ENCODE measurements at regions not wholly inside any gene's neighbourhood (a gene's known extent, or its start where the extent isn't known, plus 50 kb on each side); places are given as distances from the start of the nearest gene placed in this dataset.
A peak's percentile ranks its signal among the peaks of the same experiment; 100 is the strongest.

DNA sequence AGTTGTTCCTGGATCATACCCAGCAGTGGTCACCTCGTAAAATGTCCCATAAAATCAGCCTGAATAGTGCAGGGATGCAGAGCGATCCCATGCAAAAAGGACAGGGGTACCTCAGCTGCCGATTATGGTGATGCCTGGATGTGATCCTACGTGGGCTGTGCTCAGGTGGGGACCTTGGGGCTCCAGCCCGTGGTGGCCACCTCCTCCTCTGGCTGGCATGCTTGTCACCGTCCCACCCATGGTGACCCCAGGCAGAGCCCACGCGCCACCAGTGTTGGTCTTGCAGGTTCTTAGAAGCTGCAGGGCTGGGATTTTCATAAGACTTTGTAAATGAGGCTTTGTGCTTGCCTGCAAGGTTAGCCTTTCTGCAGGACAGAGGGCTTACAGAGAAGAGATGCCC, 97.2 kb downstream of the GLRX3 start:
- intact Hi-C loops (cut with DNase I) = no loop called here
- TF ChIP-seq, protein P1, sequence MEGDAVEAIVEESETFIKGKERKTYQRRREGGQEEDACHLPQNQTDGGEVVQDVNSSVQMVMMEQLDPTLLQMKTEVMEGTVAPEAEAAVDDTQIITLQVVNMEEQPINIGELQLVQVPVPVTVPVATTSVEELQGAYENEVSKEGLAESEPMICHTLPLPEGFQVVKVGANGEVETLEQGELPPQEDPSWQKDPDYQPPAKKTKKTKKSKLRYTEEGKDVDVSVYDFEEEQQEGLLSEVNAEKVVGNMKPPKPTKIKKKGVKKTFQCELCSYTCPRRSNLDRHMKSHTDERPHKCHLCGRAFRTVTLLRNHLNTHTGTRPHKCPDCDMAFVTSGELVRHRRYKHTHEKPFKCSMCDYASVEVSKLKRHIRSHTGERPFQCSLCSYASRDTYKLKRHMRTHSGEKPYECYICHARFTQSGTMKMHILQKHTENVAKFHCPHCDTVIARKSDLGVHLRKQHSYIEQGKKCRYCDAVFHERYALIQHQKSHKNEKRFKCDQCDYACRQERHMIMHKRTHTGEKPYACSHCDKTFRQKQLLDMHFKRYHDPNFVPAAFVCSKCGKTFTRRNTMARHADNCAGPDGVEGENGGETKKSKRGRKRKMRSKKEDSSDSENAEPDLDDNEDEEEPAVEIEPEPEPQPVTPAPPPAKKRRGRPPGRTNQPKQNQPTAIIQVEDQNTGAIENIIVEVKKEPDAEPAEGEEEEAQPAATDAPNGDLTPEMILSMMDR (IDR thresholded peaks at IDR 0.05) = no peak

DNA sequence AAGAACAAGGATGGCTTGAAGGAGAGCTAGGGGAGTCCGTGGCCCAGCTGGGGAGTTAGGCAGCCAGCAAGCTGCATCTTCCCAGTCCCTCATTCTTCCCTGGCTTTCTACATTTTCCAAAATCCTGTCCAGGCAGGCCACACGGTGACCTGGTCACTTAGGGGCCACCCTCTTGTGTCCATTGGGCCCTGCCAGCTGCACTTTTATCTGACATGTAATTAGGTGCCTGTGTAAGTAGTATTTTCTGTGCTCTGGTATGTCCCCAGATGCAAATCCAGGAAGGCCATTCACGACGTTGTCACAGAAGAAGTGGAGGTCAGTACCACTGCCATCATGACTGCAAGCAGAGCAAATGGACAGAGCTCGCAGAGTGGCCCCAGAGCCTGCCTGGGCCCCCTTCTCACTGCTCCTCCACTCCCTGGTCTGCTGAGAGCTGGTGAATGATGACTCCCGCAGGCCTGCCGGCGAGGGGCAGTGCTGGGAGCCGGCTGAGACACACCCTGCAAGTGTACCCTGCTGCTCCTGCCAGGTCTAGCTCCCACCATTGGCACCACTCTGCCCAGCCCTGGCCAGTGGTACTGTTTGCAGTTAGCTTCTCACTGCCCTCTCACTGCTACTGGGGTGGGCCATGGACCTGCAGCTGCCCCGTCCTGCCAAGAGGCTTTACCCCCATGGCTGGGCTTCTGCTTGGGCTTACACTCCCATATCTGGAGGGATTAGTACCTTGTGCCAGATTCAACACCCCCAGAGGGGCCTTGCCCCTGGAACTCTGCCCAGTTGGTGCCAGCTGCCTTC, 98.2 kb downstream of the GLRX3 start:
- peak in 1 of 2 donors; percentile 19 for DNase-seq (ENCODE audit: low spot score in 2 of 2)
- intact Hi-C loops (cut with DNase I) = no loop called here
- TF ChIP-seq, protein P1 (IDR thresholded peaks at IDR 0.05) = no peak

More for the DNA sequence above, 97.2 kb downstream of the GLRX3 start:
- Histone ChIP-seq H3K27ac (no peak overlapping the region), H3K4me1 (no peaks in the 10 kb centered on the region), H3K27me3 (no peaks in the 10 kb centered on the region), H3K9me3 (no peaks in the 10 kb centered on the region), H3K36me3 (no peaks in the 10 kb centered on the region), H3K4me3 (no peak overlapping the region)
- peak in 1 of 2 donors; percentile 9 for DNase-seq (ENCODE audit: low spot score in 2 of 2)

DNA sequence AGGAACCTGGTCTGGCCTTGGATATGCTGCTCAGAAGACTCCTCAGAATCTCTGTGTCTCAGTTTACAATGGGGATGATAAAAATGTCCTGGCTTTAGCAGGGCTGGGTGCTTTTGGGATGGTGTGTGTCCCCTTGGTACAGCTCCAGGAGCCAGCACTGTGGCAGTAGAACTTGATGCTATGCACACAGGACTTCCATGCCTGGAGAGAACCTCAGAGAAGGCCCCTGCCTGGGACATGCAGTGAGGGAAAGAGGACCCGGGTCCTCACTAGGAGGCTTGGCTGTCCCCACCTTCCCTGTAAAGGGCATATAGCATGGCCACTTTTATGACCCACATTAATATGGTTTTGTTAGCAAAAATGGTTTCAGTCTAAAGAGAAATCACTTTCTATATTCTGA, 100.5 kb downstream of the GLRX3 start:
- intact Hi-C loops (cut with DNase I) = no loop called here
- H3K4me3 ChIP-seq = no peak overlapping the region
- H3K36me3 ChIP-seq = no peaks in the 10 kb centered on the region
- no peaks in the 10 kb centered on the region for H3K4me1 ChIP-seq
- TF ChIP-seq, protein P1 (IDR thresholded peaks at IDR 0.05) = no peak
- DNase-seq (ENCODE audit: low spot score in 2 of 2) = peak in 1 of 2 donors; percentile 9
- peaks cover 0 to 10% of the 10 kb centered on the region in 2 donors for H3K9me3 ChIP-seq
- no peak overlapping the region for H3K27ac ChIP-seq
- no peaks in the 10 kb centered on the region for H3K27me3 ChIP-seq

More for the DNA sequence above, 98.2 kb downstream of the GLRX3 start:
- no peak overlapping the region for H3K4me3 ChIP-seq
- H3K27ac ChIP-seq = no peak overlapping the region
- no peaks in the 10 kb centered on the region for H3K36me3 ChIP-seq
- no peaks in the 10 kb centered on the region for H3K4me1 ChIP-seq
- no peaks in the 10 kb centered on the region for H3K9me3 ChIP-seq
- H3K27me3 ChIP-seq = no peaks in the 10 kb centered on the region

DNA sequence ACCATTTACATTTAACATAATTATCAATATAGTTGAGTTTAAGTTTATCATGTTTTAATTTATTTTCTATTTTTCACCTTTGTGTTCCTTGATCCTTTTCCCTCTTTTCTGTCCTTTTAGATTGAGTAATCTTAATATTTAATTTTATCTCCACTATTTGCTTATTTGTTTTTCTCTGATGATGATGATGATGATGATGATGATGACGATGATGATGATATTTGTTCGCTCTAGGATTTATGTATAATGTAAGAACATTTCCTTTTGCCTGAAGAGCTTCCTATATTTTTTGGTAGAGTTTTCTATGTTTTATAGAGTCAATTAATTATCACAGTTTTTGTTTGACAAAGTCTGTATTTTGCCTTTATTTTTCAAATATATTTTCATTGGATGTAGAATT, 104.2 kb downstream of the GLRX3 start:
- no peaks in the 10 kb centered on the region for H3K36me3 ChIP-seq
- TF ChIP-seq, protein P1 (IDR thresholded peaks at IDR 0.05) = no peak
- no peak overlapping the region for H3K27ac ChIP-seq
- H3K9me3 ChIP-seq = peaks cover 0 to 10% of the 10 kb centered on the region in 2 donors
- H3K4me1 ChIP-seq = no peaks in the 10 kb centered on the region
- H3K27me3 ChIP-seq = no peaks in the 10 kb centered on the region
- no peak for DNase-seq (ENCODE audit: low spot score in 2 of 2)
- intact Hi-C loops (cut with DNase I) = no loop called here
- H3K4me3 ChIP-seq = no peak overlapping the region

DNA sequence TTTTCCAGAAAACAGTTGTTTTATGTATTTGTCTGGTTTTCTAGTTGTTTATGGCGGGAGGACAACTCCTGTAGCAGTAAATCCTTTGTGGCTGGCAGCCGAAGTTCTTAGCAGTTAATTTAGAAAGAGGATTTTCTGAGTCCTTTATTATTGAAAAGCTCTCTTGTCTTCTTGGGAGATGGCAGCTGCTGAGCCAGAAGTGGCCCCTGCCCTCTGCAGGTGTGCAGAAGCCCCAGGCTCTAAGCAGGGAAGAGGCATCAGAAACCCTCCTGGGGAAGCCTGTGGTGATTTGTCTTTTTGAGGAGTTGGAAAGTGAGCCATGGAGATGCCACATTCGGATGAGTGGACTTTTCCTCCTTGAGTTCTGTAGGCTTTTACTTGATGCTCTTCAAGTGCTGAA, 106.3 kb downstream of the GLRX3 start:
- peaks cover 0 to 10% of the 10 kb centered on the region in 2 donors for H3K9me3 ChIP-seq
- TF ChIP-seq, protein P1 (IDR thresholded peaks at IDR 0.05) = no peak
- DNase-seq (ENCODE audit: low spot score in 2 of 2) = peak in 1 of 2 donors; percentile 35
- H3K36me3 ChIP-seq = no peaks in the 10 kb centered on the region
- no peaks in the 10 kb centered on the region for H3K4me1 ChIP-seq
- intact Hi-C loops (cut with DNase I) = no loop called here
- no peak overlapping the region for H3K4me3 ChIP-seq
- no peaks in the 10 kb centered on the region for H3K27me3 ChIP-seq
- no peak overlapping the region for H3K27ac ChIP-seq

All from ascending aorta (tissue), 2 donors.